Stomach (tissue), 4 donors: ENCODE measurements at regions not wholly inside any gene's neighbourhood (a gene's known extent, or its start where the extent isn't known, plus 50 kb on each side); places are given as distances from the start of the nearest gene placed in this dataset.

Experiments used
- POLR2A ChIP-seq, 4 donors: fragments of 450-650 bp; IDR thresholded peaks; one replicate each; pipeline ENCODE4 v1.6.1; 2016; ENCODE audit warnings: antibody characterized with exemption in 4 of 4, control low read depth in 2 of 4, mild to moderate bottlenecking in 1 of 4, moderate library complexity in 1 of 4
- POLR2AphosphoS5 ChIP-seq, 3 donors: sonication (generic); formaldehyde crosslinking; IDR thresholded peaks; one replicate each; pipeline ENCODE4 v1.6.1; 2016; ENCODE audit warnings: antibody characterized with exemption in 3 of 3
- TF ChIP-seq, protein P1 (sequence below), 7 experiments: fragments of 450-650 bp in 4 of 7; fragments of 200-600 bp in 3 of 7; sonication (generic) in 3 of 7; IDR thresholded peaks; one replicate each; pipeline ENCODE4 v1.5.1; 2016 to 2019; ENCODE audit warnings: antibody characterized with exemption in 7 of 7, control low read depth in 2 of 7, mild to moderate bottlenecking in 1 of 7

DNA sequence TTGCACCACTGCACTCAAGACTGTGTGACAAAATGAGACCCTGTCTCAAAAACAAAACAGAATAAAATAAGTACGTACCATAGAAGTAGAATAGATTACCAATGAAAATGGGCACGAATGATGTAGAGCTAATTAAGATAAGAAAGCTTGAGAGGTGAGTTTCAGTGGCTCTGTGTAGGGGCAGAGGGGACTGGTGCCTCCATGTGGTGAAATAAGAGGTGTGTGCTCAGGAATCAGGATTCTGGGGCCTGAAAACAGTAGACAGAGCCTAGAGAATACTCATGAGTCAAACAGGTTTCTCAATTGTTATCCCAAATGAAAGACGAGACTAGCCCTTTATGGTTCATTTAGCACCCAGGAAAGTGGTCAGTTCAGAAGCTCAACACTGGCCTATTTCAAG lies 1145.1 kb downstream of the FLRT2 start:
- TF ChIP-seq POLR2AphosphoS5 (IDR thresholded peaks at IDR 0.05) (no peak), POLR2A (IDR thresholded peaks at IDR 0.05) (no peak)
- TF ChIP-seq, protein P1, sequence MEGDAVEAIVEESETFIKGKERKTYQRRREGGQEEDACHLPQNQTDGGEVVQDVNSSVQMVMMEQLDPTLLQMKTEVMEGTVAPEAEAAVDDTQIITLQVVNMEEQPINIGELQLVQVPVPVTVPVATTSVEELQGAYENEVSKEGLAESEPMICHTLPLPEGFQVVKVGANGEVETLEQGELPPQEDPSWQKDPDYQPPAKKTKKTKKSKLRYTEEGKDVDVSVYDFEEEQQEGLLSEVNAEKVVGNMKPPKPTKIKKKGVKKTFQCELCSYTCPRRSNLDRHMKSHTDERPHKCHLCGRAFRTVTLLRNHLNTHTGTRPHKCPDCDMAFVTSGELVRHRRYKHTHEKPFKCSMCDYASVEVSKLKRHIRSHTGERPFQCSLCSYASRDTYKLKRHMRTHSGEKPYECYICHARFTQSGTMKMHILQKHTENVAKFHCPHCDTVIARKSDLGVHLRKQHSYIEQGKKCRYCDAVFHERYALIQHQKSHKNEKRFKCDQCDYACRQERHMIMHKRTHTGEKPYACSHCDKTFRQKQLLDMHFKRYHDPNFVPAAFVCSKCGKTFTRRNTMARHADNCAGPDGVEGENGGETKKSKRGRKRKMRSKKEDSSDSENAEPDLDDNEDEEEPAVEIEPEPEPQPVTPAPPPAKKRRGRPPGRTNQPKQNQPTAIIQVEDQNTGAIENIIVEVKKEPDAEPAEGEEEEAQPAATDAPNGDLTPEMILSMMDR (IDR thresholded peaks at IDR 0.05): no peak
